GM20000 (cell line): ENCODE measurements at regions not wholly inside any gene's neighbourhood (a gene's known extent, or its start where the extent isn't known, plus 50 kb on each side); places are given as distances from the start of the nearest gene placed in this dataset.

Source experiments
- DNase-seq: peaks from one replicate; pipeline ENCODE4 v3.0.0; 2012; ENCODE audit warnings: low spot score
- TF ChIP-seq, protein P1 (sequence below): IDR thresholded peaks from 2 replicates; pipeline ENCODE4 v1.5.1; 2012; ENCODE audit warnings: mild to moderate bottlenecking, control low read depth; ENCODE audit errors: extremely low read depth, missing control alignments

DNA sequence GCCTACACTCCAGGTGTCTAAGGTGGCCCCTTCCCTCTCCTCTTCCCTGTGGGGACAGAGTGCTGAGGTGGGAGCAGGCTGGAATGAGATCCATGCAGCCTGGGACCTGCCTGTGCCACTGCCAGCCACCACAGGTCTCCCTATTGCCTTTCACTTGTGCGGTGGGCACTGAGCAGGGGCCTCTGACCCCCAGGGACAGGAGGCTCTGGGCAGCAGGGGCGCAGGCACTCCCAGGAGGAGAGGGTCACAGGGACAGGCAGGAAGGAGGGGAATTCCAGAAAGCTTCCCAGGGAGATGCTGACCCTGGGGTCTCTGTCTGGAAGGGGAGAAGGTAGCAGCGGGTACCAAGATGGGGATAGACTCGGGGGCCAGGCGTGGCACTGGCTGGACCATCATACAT lies 228.5 kb upstream of the B3GAT1 start:
- TF ChIP-seq, protein P1, sequence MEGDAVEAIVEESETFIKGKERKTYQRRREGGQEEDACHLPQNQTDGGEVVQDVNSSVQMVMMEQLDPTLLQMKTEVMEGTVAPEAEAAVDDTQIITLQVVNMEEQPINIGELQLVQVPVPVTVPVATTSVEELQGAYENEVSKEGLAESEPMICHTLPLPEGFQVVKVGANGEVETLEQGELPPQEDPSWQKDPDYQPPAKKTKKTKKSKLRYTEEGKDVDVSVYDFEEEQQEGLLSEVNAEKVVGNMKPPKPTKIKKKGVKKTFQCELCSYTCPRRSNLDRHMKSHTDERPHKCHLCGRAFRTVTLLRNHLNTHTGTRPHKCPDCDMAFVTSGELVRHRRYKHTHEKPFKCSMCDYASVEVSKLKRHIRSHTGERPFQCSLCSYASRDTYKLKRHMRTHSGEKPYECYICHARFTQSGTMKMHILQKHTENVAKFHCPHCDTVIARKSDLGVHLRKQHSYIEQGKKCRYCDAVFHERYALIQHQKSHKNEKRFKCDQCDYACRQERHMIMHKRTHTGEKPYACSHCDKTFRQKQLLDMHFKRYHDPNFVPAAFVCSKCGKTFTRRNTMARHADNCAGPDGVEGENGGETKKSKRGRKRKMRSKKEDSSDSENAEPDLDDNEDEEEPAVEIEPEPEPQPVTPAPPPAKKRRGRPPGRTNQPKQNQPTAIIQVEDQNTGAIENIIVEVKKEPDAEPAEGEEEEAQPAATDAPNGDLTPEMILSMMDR: no peak
- no peak for DNase-seq

DNA sequence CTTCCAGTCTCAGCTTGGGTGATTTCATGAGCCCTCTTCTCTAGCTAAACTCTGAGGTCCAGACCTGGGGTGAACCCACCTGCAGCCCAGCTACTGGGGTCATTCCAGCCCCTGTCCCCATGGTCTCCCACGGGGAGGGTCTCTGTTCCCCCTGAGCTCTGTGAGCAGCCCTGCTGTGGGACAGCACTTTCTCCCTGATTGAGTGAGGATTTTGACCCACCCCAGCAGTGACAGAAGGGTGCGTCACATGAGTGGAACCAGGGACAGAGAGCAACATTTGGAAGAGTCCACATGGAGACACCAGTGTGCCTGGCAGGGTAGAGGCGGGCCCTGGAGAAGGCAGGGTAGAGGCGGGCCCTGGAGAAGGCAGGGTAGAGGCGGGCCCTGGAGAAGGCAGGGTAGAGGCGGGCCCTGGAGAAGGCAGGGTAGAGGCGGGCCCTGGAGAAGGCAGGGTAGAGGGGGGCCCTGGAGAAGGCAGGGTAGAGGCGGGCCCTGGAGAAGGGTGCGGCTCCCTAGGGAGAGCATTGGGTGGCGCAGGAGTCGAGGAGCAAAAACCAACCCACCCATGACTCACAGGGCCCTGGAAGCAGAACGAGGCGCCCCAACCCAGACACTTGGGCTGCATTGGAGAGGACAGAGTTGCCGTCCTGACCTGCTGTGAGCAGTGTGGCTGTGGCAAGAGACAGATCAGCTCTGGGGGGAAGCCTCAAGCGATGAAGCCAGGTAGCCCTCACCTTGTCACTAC lies 227.7 kb upstream of the B3GAT1 start:
- TF ChIP-seq, protein P1: no peak
- DNase-seq: no peak

DNA sequence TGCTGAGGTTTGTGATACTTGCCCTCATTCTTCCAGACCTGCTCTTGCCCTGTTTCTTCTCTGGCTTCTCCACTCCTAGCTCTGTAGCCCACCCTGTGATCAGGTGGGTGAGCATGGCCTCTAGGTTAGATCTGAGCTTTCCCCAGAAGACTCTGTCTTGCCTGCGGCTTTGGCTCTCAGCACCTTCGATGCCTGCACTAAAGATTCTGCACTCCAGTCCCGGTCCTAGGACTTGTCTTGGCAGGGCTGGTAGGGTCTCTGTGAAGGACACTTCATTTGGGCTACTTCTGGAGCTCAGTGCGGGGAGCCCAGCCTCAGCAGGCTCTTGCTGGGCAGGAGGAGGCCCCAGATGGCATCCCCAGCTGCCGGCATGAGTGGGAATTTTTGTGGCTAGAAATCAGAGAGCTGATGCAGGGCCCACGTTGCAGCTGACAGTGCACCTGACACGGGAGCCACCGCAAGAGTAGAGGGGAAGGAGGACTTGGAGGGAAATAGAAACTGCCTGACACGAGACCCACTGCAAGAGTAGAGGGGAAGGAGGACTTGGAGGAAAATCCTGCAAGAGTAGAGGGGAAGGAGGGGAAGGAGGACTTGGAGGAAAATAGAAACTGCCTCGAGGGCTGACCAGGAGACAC lies 226.9 kb upstream of the B3GAT1 start:
- TF ChIP-seq, protein P1: no peak
- DNase-seq: no peak

DNA sequence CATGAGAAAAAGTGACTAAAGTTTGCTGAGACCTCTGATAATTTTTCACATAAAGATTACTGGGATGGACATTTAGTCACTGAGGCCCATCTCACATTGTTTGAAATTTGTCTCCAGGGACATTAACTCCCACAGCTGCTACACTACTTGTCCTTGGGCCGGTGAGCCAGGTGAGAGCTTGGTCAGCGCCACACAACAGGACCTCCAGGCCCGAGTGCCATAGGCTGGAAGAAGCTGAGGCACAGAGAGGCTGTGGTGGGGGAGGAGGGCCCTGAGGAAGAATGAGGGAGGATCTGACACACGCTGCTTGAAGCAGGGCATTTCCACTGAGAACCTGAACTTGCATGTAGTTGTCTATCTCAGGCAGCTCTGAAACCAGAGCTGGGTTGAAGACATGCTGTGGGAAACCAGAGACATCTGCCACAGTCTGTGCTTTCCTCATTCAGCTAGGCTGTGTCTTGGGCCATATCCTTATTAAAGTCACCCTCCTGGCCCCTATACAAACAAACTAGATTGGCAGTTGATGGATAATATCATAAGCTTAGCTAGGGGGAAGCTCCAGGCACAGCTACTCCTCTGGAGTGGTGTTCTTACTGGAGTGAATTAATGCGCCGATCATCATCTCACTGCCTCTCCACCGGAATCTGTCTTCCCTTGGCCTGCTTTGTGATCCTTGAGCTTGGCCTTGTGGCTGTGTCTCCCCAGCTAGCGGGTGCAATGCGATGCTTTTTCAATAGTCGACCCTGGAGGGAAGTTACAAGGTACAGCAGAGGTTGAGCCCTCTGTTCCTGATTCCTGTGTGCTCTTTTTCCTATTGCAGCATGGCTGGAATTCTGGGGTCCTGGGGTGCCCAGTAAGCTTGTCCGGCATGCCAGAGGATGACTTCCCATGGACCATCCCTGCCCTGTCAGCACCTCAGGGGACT lies 225.3 kb upstream of the B3GAT1 start:
- DNase-seq: no peak

DNA sequence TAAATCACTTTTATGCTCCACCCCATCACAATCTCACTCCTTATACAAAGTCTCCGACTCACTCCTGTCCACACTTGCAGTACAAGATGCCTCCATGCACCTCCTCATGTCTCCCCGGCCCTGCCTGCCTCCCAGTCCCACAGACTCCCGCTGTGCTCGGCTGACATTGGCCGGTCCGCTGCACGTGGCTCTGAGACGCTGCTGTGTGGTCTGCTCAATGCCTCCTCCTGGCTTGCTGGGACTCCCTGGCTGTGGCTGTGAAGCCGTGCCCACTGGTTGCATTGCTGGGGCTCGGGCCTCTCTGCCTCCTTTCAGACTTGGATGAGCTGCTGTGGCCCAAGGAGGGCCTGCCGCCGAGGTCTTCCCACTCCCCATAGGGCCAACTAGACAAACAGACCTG lies 224.0 kb upstream of the B3GAT1 start:
- DNase-seq: no peak
- TF ChIP-seq, protein P1: no peak

More for the DNA sequence above, 225.3 kb upstream of the B3GAT1 start:
- TF ChIP-seq, protein P1: no peak

DNA sequence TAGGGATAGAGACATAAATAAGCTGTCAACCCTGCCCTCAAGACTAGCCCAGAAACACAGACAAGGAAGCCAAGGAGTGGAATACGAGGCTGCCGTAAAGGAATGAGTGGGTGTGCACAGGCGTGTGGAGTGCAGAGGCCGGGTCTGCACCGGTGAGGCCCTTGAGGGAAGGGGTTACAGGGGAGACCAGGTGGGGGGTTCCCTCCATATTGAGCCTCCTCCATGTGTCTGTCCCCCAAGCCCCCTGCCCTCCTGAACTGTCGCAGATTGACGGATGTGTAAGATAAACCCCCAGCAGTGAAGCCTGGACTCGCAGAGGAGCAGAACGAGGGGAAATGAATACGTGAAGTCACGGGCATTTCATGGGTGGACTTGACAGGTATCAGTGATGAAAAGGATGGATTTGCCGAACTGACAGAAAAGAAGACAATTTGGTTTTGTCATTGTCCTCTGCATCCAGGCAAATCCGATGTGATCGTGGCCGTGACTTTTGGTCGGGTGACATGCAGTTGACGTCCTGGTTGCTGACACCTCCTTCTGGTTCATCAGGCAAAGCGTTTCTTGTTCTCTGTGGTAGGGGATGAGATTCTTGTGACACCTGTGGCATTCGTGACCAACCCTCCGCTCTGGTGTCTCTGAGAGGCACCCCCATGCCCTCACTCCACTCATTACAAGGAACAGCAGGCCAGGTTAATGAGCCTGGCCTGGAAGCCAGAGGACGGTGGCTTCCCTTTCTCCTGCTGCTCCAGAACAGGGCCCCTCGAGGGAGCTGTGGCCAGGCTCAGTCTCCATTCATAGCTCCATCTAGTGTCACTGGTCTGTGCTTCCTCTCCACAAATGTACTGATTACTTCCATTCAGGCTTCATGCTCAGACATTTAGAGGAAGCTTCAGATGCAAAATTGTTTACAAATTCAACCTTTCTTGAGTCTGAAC lies 223.1 kb upstream of the B3GAT1 start:
- no peak for DNase-seq

More for the DNA sequence above, 223.1 kb upstream of the B3GAT1 start:
- TF ChIP-seq, protein P1: no peak
